Natural killer cell (primary cell): ENCODE measurements at regions not wholly inside any gene's neighbourhood (a gene's known extent, or its start where the extent isn't known, plus 50 kb on each side); places are given as distances from the start of the nearest gene placed in this dataset.

ENCODE experiments used
- ATAC-seq, 3 donors: fragments of 150-1000 bp in 2 of 3; fragments of 200-7000 bp in 1 of 3; cut with Tn5 transposase; 1 replicate in 1 of 3; 2 replicates in 2 of 3; pipeline ENCODE4 v1.10.0; 2021; ENCODE audit warnings: mild to moderate bottlenecking in 2 of 3, moderate library complexity in 2 of 3
- DNase-seq, 2 donors: peaks; one replicate each; pipeline versions ENCODE4 v3.0.0 to v3.0.0-alpha.2; 2013 to 2021; ENCODE audit warnings: mixed read lengths in 1 of 2
- H3K27ac ChIP-seq: one replicate; pipeline ENCODE4 v1.5.1; 2013; ENCODE audit warnings: mild to moderate bottlenecking, low read length
- H3K27me3 ChIP-seq: one replicate; pipeline ENCODE4 v1.6.1; 2013; ENCODE audit warnings: low read length; ENCODE audit not compliant: control insufficient read depth, insufficient read depth
- H3K36me3 ChIP-seq: one replicate; pipeline ENCODE4 v1.6.1; 2013; ENCODE audit warnings: low read length; ENCODE audit not compliant: control insufficient read depth, insufficient read depth
- H3K4me1 ChIP-seq: one replicate; pipeline ENCODE4 v1.6.1; 2013; ENCODE audit warnings: low read length; ENCODE audit not compliant: control insufficient read depth, insufficient read depth
- H3K4me3 ChIP-seq: one replicate; pipeline ENCODE4 v1.5.1; 2013; ENCODE audit warnings: low read length
- H3K9me3 ChIP-seq: one replicate; pipeline ENCODE4 v1.6.1; 2013; ENCODE audit warnings: low read length; ENCODE audit not compliant: control insufficient read depth, insufficient read depth
- H3K27ac Mint-ChIP-seq, 2 donors: one replicate each; pipeline ENCODE4 v1.8.0; 2022; ENCODE audit warnings: mild to moderate bottlenecking in 2 of 2, mixed read lengths in 2 of 2, moderate library complexity in 1 of 2
- H3K27me3 Mint-ChIP-seq, 2 donors: one replicate each; pipeline ENCODE4 v1.8.0; 2022; ENCODE audit warnings: low read depth in 2 of 2, mixed read lengths in 2 of 2
- H3K36me3 Mint-ChIP-seq: one replicate; pipeline ENCODE4 v1.8.0; 2022; ENCODE audit warnings: mixed read lengths
- H3K4me1 Mint-ChIP-seq, 2 donors: one replicate each; pipeline ENCODE4 v1.8.0; 2022; ENCODE audit warnings: mixed read lengths in 2 of 2
- H3K4me3 Mint-ChIP-seq: one replicate; pipeline ENCODE4 v1.8.0; 2022; ENCODE audit warnings: mild to moderate bottlenecking, moderate library complexity, mixed read lengths
- H3K9me3 Mint-ChIP-seq, 2 donors: one replicate each; pipeline ENCODE4 v1.8.0; 2022; ENCODE audit warnings: mixed read lengths in 2 of 2
- WGBS: methylation state at CpG from one replicate; pipeline ENCODE4 v1.1.7; 2013; ENCODE audit warnings: missing lambda C conversion rate; ENCODE audit not compliant: insufficient coverage; 5-methylcytosine and 5-hydroxymethylcytosine counted together
- intact Hi-C: fragments of 100-400 bp; cut with micrococcal nuclease; formaldehyde crosslinking; loops from one replicate; pipeline ENCODE4 v1.14.2; 2022
- TF ChIP-seq, protein P1 (sequence below): fragments of 200-600 bp; IDR thresholded peaks from one replicate; pipeline ENCODE4 v1.8.0; 2022; ENCODE audit warnings: antibody characterized with exemption

GRCh38 chr15:66876731-66877476, 174.9 kb downstream of the SMAD6 start:
- ATAC-seq = no peak
- Histone ChIP-seq H3K27ac (no peak overlapping the region), H3K9me3 (no peaks in the 10 kb centered on the region), H3K36me3 (no peaks in the 10 kb centered on the region), H3K4me3 (no peak overlapping the region), H3K4me1 (no peaks in the 10 kb centered on the region), H3K27me3 (no peaks in the 10 kb centered on the region)
- Mint-ChIP-seq H3K4me1 (no peaks in the 10 kb centered on the region), H3K27ac (no peak overlapping the region), H3K4me3 (no peak overlapping the region), H3K27me3 (peaks cover 5 to 8% of the 10 kb centered on the region in 2 donors), H3K9me3 (no peaks in the 10 kb centered on the region), H3K36me3 (no peaks in the 10 kb centered on the region)
- TF ChIP-seq, protein P1, sequence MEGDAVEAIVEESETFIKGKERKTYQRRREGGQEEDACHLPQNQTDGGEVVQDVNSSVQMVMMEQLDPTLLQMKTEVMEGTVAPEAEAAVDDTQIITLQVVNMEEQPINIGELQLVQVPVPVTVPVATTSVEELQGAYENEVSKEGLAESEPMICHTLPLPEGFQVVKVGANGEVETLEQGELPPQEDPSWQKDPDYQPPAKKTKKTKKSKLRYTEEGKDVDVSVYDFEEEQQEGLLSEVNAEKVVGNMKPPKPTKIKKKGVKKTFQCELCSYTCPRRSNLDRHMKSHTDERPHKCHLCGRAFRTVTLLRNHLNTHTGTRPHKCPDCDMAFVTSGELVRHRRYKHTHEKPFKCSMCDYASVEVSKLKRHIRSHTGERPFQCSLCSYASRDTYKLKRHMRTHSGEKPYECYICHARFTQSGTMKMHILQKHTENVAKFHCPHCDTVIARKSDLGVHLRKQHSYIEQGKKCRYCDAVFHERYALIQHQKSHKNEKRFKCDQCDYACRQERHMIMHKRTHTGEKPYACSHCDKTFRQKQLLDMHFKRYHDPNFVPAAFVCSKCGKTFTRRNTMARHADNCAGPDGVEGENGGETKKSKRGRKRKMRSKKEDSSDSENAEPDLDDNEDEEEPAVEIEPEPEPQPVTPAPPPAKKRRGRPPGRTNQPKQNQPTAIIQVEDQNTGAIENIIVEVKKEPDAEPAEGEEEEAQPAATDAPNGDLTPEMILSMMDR = no peak
- no peak for DNase-seq
- WGBS = 92% methylated on average over 19 of the region's 20 CpGs
- intact Hi-C loops = no loop called here

DNA sequence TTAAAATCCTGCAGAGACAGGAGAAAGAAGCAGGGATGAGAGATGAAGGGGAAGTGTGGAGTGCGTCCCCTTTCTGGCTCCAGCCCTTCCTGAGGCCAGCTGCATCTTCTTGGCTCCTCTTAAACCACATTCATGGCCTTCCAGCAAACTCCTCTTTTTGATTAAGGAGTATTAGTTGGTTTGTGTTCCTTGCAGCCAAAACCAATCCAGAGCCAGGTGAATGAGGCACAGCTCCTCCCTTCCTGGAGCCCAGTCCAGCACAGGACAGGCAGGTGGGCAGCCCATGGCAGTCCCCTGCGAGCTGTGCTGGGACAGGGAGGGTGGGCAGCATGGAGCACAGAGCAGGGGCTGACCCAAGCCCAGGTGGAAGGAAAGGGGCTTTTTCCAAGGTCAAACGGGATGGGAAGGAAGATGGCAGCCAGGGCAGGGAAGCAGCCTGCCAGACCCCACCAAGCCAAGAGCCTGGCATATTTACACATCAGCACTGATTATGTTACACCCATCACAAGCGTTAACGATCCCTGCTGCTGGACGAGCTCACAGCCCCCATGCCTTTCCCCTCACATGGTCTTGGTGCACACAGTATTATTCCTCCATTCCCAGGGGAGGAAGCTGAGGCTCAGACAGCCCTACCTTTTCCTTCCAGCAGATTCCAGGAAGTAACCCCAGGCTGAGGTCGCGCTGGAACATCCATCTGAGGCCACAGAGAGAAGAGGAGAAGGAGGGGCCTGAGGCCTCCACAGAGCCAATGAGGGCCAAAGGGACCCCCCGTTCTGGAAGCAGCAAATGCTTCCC, 175.6 kb downstream of the SMAD6 start:
- no peaks in the 10 kb centered on the region for H3K9me3 ChIP-seq
- ATAC-seq (no peak), DNase-seq (no peak)
- H3K27ac ChIP-seq = no peak overlapping the region
- WGBS = 72% methylated on average over 9 of the region's 9 CpGs
- TF ChIP-seq, protein P1 = no peak
- H3K27me3 ChIP-seq = no peaks in the 10 kb centered on the region
- H3K9me3 Mint-ChIP-seq = no peaks in the 10 kb centered on the region
- no peaks in the 10 kb centered on the region for H3K36me3 Mint-ChIP-seq
- H3K27ac Mint-ChIP-seq = no peak overlapping the region
- H3K36me3 ChIP-seq = no peaks in the 10 kb centered on the region
- peaks cover under 1 to 5% of the 10 kb centered on the region in 2 donors for H3K27me3 Mint-ChIP-seq
- intact Hi-C loops = no loop called here
- no peaks in the 10 kb centered on the region for H3K4me1 ChIP-seq
- no peak overlapping the region for H3K4me3 Mint-ChIP-seq
- no peak overlapping the region for H3K4me3 ChIP-seq
- H3K4me1 Mint-ChIP-seq = no peaks in the 10 kb centered on the region

- no peak overlapping the region for H3K27ac ChIP-seq
- no peaks in the 10 kb centered on the region for H3K36me3 Mint-ChIP-seq
- no peaks in the 10 kb centered on the region for H3K4me1 ChIP-seq
- TF ChIP-seq, protein P1 = no peak
- H3K36me3 ChIP-seq = no peaks in the 10 kb centered on the region
- H3K9me3 Mint-ChIP-seq = no peaks in the 10 kb centered on the region
- DNase-seq (no peak), ATAC-seq (no peak)
- no peaks in the 10 kb centered on the region for H3K4me1 Mint-ChIP-seq
- H3K27ac Mint-ChIP-seq = no peak overlapping the region
- WGBS = 84% methylated on average over 4 of the region's 4 CpGs
- intact Hi-C loops = no loop called here
- H3K9me3 ChIP-seq = no peaks in the 10 kb centered on the region
- no peaks in the 10 kb centered on the region for H3K27me3 ChIP-seq
- H3K27me3 Mint-ChIP-seq = peaks cover 0 to 5% of the 10 kb centered on the region in 2 donors
- H3K4me3 ChIP-seq = no peak overlapping the region
- H3K4me3 Mint-ChIP-seq = no peak overlapping the region
Measured at GRCh38 chr15:66878761-66879160, 176.7 kb downstream of the SMAD6 start.
